CD14-positive monocyte (primary cell): ENCODE measurements at regions not wholly inside any gene's neighbourhood (a gene's known extent, or its start where the extent isn't known, plus 50 kb on each side); places are given as distances from the start of the nearest gene placed in this dataset.

Experiments
- DNase-seq, 3 donors: peaks; one replicate each; pipeline ENCODE4 v3.0.0-alpha.2; 2011 to 2022
- H2AFZ ChIP-seq: 2 replicates; pipeline ENCODE4 v1.6.0; 2012; ENCODE audit warnings: mild to moderate bottlenecking, low read depth, low read length, inconsistent platforms; ENCODE audit not compliant: insufficient read depth, poor library complexity, severe bottlenecking
- H3K27ac ChIP-seq, 2 donors: 1 replicate in 1 of 2; 2 replicates in 1 of 2; pipeline ENCODE4 v1.5.1; 2012 to 2013; ENCODE audit warnings: low read length in 2 of 2, control low read depth in 1 of 2, inconsistent platforms in 1 of 2, low read depth in 1 of 2, mild to moderate bottlenecking in 1 of 2
- H3K27me3 ChIP-seq, 2 donors: one replicate each; pipeline versions ENCODE4 v1.6.0 to v1.6.1; 2011 to 2013; ENCODE audit warnings: low read length in 2 of 2; ENCODE audit not compliant: control insufficient read depth in 2 of 2, insufficient read depth in 2 of 2
- H3K36me3 ChIP-seq, 2 donors: replicated peaks in 1 of 2; 1 replicate in 1 of 2; 2 replicates in 1 of 2; pipeline versions ENCODE4 v1.5.1 to v1.6.1; 2012 to 2013; ENCODE audit warnings: low read length in 2 of 2, control low read depth in 1 of 2, inconsistent platforms in 1 of 2, mild to moderate bottlenecking in 1 of 2; ENCODE audit not compliant: insufficient read depth in 2 of 2, control insufficient read depth in 1 of 2
- H3K4me1 ChIP-seq, 2 donors: 1 replicate in 1 of 2; 2 replicates in 1 of 2; pipeline versions ENCODE4 v1.5.1 to v1.6.1; 2012 to 2013; ENCODE audit warnings: low read length in 2 of 2, control low read depth in 1 of 2, inconsistent platforms in 1 of 2, mild to moderate bottlenecking in 1 of 2, moderate library complexity in 1 of 2; ENCODE audit not compliant: insufficient read depth in 2 of 2, control insufficient read depth in 1 of 2
- H3K4me2 ChIP-seq: replicated peaks from 2 replicates; pipeline ENCODE3; 2012; ENCODE audit warnings: low read length, moderate library complexity, mild to moderate bottlenecking; ENCODE audit not compliant: poor library complexity, severe bottlenecking; ENCODE audit errors: extremely low read depth
- H3K4me3 ChIP-seq, 3 experiments: fragments of 200-600 bp in 1 of 3; sonication (generic) in 1 of 3; replicated peaks in 1 of 3; 1 replicate in 2 of 3; 2 replicates in 1 of 3; pipeline ENCODE4 v1.5.1; 2011 to 2013; ENCODE audit warnings: low read length in 3 of 3, mild to moderate bottlenecking in 3 of 3, control low read depth in 2 of 3, low read depth in 2 of 3, inconsistent platforms in 1 of 3, moderate library complexity in 1 of 3
- H3K79me2 ChIP-seq: 2 replicates; pipeline ENCODE4 v1.6.0; 2012; ENCODE audit warnings: mild to moderate bottlenecking, control low read depth, inconsistent platforms, low read length, moderate library complexity; ENCODE audit not compliant: insufficient read depth
- H3K9ac ChIP-seq: 2 replicates; pipeline ENCODE4 v1.6.0; 2017; ENCODE audit warnings: low read length, mild to moderate bottlenecking; ENCODE audit not compliant: insufficient read depth, poor library complexity, severe bottlenecking
- H3K9me3 ChIP-seq, 2 donors: replicated peaks in 1 of 2; 1 replicate in 1 of 2; 2 replicates in 1 of 2; pipeline versions ENCODE4 v1.5.1 to v1.6.1; 2012 to 2013; ENCODE audit warnings: low read length in 2 of 2, control low read depth in 1 of 2; ENCODE audit not compliant: control insufficient read depth in 1 of 2, insufficient read depth in 1 of 2
- H4K20me1 ChIP-seq: 2 replicates; pipeline ENCODE4 v1.6.0; 2012; ENCODE audit warnings: mild to moderate bottlenecking, low read length, control low read depth, moderate library complexity; ENCODE audit not compliant: insufficient read depth
- H3K27ac Mint-ChIP-seq, 7 donors: one replicate each; pipeline ENCODE4 v1.8.0; 2020; ENCODE audit warnings: mild to moderate bottlenecking in 7 of 7, mixed read lengths in 7 of 7, moderate library complexity in 6 of 7, inconsistent platforms in 2 of 7
- H3K27me3 Mint-ChIP-seq, 3 donors: one replicate each; pipeline ENCODE4 v1.8.0; 2021 to 2022; ENCODE audit warnings: low read depth in 3 of 3, mild to moderate bottlenecking in 3 of 3, mixed read lengths in 3 of 3, moderate library complexity in 3 of 3, inconsistent platforms in 1 of 3
- H3K36me3 Mint-ChIP-seq, 2 donors: one replicate each; pipeline ENCODE4 v1.8.0; 2020; ENCODE audit warnings: mixed read lengths in 2 of 2, inconsistent platforms in 1 of 2, mild to moderate bottlenecking in 1 of 2
- H3K4me1 Mint-ChIP-seq: one replicate; pipeline ENCODE4 v1.8.0; 2020; ENCODE audit warnings: mild to moderate bottlenecking, mixed read lengths
- H3K4me3 Mint-ChIP-seq, 2 donors: one replicate each; pipeline ENCODE4 v1.8.0; 2020; ENCODE audit warnings: mild to moderate bottlenecking in 2 of 2, mixed read lengths in 2 of 2, moderate library complexity in 1 of 2
- H3K9me3 Mint-ChIP-seq, 7 donors: one replicate each; pipeline ENCODE4 v1.8.0; 2020 to 2022; ENCODE audit warnings: mixed read lengths in 7 of 7, mild to moderate bottlenecking in 6 of 7, moderate library complexity in 6 of 7, inconsistent platforms in 2 of 7
- CTCF ChIP-seq: fragments of 200-600 bp; IDR thresholded peaks from one replicate; pipeline ENCODE4 v1.8.0; 2022; ENCODE audit warnings: antibody characterized with exemption, mild to moderate bottlenecking
- WGBS: methylation state at CpG from one replicate; pipeline ENCODE4 v1.1.5; 2013; ENCODE audit warnings: missing lambda C conversion rate; ENCODE audit not compliant: insufficient coverage; 5-methylcytosine and 5-hydroxymethylcytosine counted together
- intact Hi-C, 2 donors: fragments of 100-400 bp; cut with micrococcal nuclease; formaldehyde crosslinking; loops; one replicate each; pipeline versions ENCODE4 v1.15.0 to v1.15.1; 2023

- Histone ChIP-seq H3K36me3 (no peaks in the 10 kb centered on the region), H3K9me3 (no peaks in the 10 kb centered on the region), H4K20me1 (no peaks in the 10 kb centered on the region), H3K79me2 (no peaks in the 10 kb centered on the region), H3K4me3 (no peak overlapping the region), H2AFZ (no peak overlapping the region), H3K27ac (no peak overlapping the region), H3K9ac (no peak overlapping the region), H3K4me1 (no peaks in the 10 kb centered on the region), H3K4me2 (no peak overlapping the region), H3K27me3 (no peaks in the 10 kb centered on the region)
- Mint-ChIP-seq H3K27ac (no peak overlapping the region), H3K4me3 (no peak overlapping the region), H3K9me3 (peaks cover 5 to 12% (median 9%) of the 10 kb centered on the region in 7 donors), H3K4me1 (no peaks in the 10 kb centered on the region), H3K27me3 (no peaks in the 10 kb centered on the region), H3K36me3 (no peaks in the 10 kb centered on the region)
- no peak for DNase-seq
- TF ChIP-seq CTCF: no peak
- WGBS: 60% methylated on average over 1 of the region's 10 CpGs
- intact Hi-C loops: no loop called here
Measured at GRCh38 chr10:9922126-9922870, 1095.4 kb upstream of the CELF2 start.

DNA sequence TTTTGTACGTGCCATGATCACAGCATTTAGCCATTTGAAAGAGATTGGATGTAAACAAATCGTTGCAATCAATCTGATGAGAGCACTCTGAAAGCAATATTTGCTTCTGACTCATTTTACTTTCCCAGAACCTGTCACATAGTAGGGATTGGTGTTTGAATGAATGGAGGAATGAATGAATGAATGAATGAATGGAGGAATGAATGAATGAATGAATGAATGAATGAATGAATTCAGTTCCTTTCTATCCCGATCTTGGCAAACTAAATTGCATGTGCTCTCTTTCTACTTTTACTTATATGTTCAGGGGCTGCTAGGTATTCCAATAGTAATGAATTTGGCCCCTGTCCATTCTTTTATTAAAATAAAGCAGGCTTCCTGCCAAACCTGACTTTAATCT is 1091.7 kb upstream of the CELF2 start:
- intact Hi-C loops: no loop called here
- no CpG with 5 or more reads among the region's 3 CpGs for WGBS
- H3K4me3 ChIP-seq: no peak overlapping the region

More for the DNA sequence above, 1091.7 kb upstream of the CELF2 start:
- no peaks in the 10 kb centered on the region for H3K4me1 ChIP-seq
- H3K4me2 ChIP-seq: no peak overlapping the region
- H3K27ac ChIP-seq: no peak overlapping the region
- H3K9me3 ChIP-seq: no peaks in the 10 kb centered on the region
- H2AFZ ChIP-seq: no peak overlapping the region
- H3K27me3 Mint-ChIP-seq: no peaks in the 10 kb centered on the region
- no peaks in the 10 kb centered on the region for H4K20me1 ChIP-seq
- H3K27ac Mint-ChIP-seq: no peak overlapping the region
- H3K36me3 ChIP-seq: no peaks in the 10 kb centered on the region
- H3K79me2 ChIP-seq: no peaks in the 10 kb centered on the region
- no peaks in the 10 kb centered on the region for H3K4me1 Mint-ChIP-seq
- no peak overlapping the region for H3K4me3 Mint-ChIP-seq
- H3K27me3 ChIP-seq: no peaks in the 10 kb centered on the region
- H3K9me3 Mint-ChIP-seq: peaks cover 4 to 14% (median 8%) of the 10 kb centered on the region in 7 donors
- no peaks in the 10 kb centered on the region for H3K36me3 Mint-ChIP-seq
- TF ChIP-seq CTCF: no peak
- H3K9ac ChIP-seq: no peak overlapping the region
- DNase-seq: no peak
